Activated naive CD4-positive, alpha-beta T cell treated with anti-CD3 and anti-CD28 coated beads, Interleukin-2, amount 50 U/mL, for 72 hours (primary cell): ENCODE measurements at regions not wholly inside any gene's neighbourhood (a gene's known extent, or its start where the extent isn't known, plus 50 kb on each side); places are given as distances from the start of the nearest gene placed in this dataset.
"Not testable (repeated sequence)": the region's sequence is repeated elsewhere in the genome, so short reads cannot be mapped to it uniquely, and the experiment has no call there.

Experiments
- ATAC-seq, 2 donors: fragments of 150-1000 bp; cut with Tn5 transposase; 2 replicates each; pipeline ENCODE4 v1.10.0; 2021; ENCODE audit warnings: mild to moderate bottlenecking in 2 of 2, moderate library complexity in 2 of 2
- DNase-seq, 2 donors: peaks; one replicate each; pipeline ENCODE4 v3.0.0; 2021 to 2022; ENCODE audit warnings: low spot score in 2 of 2
- H3K27ac Mint-ChIP-seq, 2 donors: one replicate each; pipeline ENCODE4 v1.8.0; 2022; ENCODE audit warnings: mild to moderate bottlenecking in 2 of 2, mixed read lengths in 2 of 2
- H3K36me3 Mint-ChIP-seq, 2 donors: one replicate each; pipeline ENCODE4 v1.8.0; 2022; ENCODE audit warnings: mixed read lengths in 2 of 2
- H3K9me3 Mint-ChIP-seq, 2 donors: one replicate each; pipeline ENCODE4 v1.8.0; 2022; ENCODE audit warnings: mixed read lengths in 2 of 2

DNA sequence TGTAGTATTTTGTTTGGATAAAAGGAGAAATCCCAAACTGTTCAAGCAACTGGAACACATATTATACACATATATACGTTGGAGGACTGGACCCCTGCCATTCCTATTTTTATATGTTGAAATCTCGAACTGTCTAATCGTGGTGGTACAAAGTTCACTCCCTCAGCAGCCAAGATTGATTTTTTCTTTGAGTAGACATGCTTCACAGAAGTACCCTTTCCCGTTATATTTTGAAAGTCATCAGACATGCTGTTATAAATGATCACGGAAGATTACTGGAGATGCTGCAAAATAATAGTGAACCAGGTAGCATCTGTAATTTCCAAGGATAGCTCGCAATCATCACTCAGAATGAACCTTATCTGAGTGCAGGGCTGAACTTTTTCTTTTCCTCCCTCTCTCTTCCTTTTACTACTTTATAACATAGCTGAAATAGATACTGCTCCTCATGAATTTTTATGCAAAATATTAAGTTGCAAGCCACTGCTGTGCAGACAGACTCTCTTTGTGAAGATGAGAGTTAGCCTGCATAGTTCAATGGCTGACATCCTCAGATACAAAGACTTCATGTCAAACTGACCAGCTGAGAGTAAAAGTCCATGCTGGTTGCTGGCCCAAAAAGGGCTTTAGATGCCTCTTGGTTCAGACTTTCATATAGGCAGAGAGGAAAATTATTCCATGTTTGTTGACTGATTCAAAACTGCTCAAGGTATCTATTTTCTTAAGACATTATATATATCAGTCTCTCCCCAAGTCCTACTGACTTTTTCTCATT is 451.9 kb downstream of the TMEM38B start:
- Mint-ChIP-seq H3K9me3 (peaks cover 22% of the 10 kb centered on the region in 2 donors), H3K27ac (no peak overlapping the region), H3K36me3 (no peaks in the 10 kb centered on the region)
- ATAC-seq (no peak), DNase-seq (no peak)

DNA sequence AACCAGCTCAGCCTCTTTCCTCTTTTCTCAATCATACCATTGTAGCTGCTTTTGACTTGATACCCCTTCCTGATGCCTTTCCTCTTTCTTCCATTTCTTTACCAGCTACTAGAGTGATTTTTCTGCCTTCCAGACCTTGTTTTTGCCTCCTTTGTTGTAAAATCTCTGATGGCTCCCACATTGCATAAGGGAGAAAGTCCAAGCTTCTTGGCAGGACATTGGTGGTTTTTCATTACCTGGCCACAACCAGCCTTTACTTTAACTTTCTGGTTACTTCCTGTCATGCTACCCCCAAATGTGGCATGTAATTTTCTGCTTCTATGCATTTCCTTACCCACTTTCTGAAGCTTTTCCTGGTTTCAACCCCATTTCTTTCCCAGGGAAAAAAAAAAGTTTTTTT is 452.5 kb downstream of the TMEM38B start:
- peaks cover 20 to 22% of the 10 kb centered on the region in 2 donors for H3K9me3 Mint-ChIP-seq
- H3K27ac Mint-ChIP-seq, result no peak overlapping the region
- ATAC-seq, result no peak
- no peaks in the 10 kb centered on the region for H3K36me3 Mint-ChIP-seq
- no peak for DNase-seq

DNA sequence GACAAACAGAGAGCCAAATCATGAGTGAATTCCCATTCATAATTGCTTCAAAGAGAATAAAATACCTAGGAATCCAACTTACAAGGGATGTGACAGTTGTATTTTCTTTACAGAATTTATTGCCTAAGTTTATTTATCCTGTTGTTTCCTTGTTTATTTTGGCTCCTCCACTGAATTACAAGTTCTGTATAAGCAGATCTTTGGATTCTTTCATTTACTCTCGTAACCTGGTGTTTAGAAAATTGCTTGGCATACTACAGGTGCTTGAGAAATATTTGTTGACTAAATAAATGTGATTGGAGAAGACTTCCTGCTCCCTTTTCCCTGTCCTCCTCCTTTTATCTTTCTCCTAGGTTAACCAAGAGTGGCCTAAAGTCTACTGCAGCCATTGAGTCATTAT is 455.6 kb downstream of the TMEM38B start:
- no peaks in the 10 kb centered on the region for H3K36me3 Mint-ChIP-seq
- DNase-seq, result no peak
- H3K27ac Mint-ChIP-seq, result no peak overlapping the region
- peaks cover 6 to 7% of the 10 kb centered on the region in 2 donors for H3K9me3 Mint-ChIP-seq
- ATAC-seq, result no peak

DNA sequence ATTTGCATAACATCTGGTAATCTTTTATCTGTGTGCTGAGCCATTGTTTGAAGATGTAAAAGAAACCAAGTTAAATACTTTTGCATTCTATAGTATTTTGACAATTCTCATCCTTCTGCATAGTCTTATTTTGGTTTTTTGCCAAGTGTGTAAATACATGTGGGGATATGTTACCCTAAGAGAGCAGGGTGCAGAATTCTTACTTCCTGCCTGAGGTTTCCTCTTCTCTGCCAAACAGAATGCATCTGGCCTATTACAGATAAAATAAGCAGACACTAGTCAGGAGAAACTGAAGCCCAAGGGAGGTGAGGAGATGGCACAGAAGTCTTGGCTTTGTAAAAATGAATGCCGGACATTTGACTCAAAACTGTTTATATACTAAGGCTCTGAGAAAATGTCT is 462.1 kb downstream of the TMEM38B start:
- Mint-ChIP-seq H3K9me3 (peaks cover 10 to 19% of the 10 kb centered on the region in 2 donors), H3K36me3 (no peaks in the 10 kb centered on the region), H3K27ac (no peak overlapping the region)
- no peak for DNase-seq
- no peak for ATAC-seq

DNA sequence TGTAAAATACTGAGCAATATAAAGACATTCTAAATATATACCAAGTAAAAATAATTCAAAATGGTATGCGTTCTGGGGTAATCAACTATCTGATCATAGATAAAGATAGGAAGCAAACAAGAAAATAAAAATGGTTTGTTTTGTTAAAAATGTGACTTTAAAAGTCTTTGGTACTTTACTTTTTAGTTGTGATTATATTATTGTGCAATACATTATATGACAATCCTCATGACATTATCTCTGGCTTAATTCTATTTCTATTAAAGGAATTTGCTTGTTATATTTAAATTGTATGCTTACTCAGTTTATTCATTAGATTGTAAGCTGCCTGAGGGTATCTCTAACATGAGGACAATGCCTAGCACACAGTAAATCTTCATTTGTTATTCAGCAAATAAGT is 477.9 kb downstream of the TMEM38B start:
- Mint-ChIP-seq H3K9me3 (peaks cover 3 to 5% of the 10 kb centered on the region in 2 donors), H3K36me3 (peaks cover 0 to 4% of the 10 kb centered on the region in 2 donors), H3K27ac (no peak overlapping the region)
- DNase-seq (no peak), ATAC-seq (no peak)

DNA sequence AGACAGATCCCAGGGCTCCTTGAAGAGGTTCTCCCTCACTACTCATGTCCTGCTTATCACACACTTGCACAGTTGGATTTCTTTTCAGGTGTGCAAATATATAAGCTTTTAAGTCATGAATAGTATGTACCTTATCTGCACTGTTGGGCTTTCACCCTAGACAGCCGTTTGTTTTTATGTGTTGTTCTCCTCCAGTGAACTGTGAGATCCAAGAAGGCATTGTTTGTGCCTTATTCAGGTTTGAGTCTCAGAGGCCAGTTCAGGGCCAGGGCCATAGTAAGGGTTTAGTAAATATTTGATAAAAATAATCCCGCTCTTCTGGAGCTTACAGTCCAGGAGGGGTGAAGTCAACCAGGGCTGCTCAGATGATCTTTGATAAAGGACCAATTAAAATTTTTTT is 480.0 kb downstream of the TMEM38B start:
- ATAC-seq, result no peak
- H3K27ac Mint-ChIP-seq, result no peak overlapping the region

DNA sequence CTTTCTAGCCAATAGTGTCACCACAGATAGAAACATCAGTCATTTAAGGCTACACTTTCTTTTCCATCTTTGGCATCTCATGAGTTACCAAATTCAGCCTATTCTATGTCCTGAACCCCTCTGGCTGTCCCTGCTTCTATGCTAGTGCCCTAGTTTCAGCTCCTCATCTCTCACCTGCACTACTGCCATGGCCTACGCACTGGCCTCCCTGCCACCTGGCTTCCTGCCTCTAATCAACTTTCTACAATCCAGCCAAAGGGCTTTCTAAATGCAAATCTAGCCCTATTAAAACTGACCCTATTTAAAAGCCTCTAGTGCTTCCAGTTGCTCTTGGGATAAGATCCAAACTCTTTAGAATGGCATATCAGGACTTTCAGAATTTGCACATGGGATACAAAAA is 482.9 kb downstream of the TMEM38B start:
- ATAC-seq, result no peak
- Mint-ChIP-seq H3K27ac (no peak overlapping the region), H3K36me3 (no peaks in the 10 kb centered on the region), H3K9me3 (no peaks in the 10 kb centered on the region)
- DNase-seq, result no peak

More for the DNA sequence above, 480.0 kb downstream of the TMEM38B start:
- Mint-ChIP-seq H3K9me3 (peaks cover 3 to 5% of the 10 kb centered on the region in 2 donors), H3K36me3 (no peaks in the 10 kb centered on the region)
- no peak for DNase-seq

DNA sequence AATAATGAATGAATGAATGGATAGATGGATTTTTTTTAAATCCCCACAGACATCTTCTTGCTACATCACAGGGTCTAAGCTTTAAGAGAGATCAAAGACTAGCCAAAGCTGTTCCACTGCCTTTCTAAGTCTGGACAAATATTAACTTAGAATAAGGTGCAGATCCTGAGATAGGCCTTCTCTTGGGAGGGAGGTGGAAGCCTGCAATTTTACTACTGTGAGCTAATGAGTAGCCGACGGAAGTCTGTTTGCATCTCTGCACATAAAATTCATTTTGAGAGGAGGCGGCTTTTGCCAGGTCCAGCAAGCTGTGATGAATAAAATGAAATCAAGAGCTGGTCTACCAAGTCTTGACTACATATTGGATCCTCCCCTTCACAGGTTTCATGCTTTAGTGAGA is 484.9 kb downstream of the TMEM38B start:
- no peak for DNase-seq
- Mint-ChIP-seq H3K36me3 (no peaks in the 10 kb centered on the region), H3K27ac (no peak overlapping the region), H3K9me3 (no peaks in the 10 kb centered on the region)
- no peak for ATAC-seq

DNA sequence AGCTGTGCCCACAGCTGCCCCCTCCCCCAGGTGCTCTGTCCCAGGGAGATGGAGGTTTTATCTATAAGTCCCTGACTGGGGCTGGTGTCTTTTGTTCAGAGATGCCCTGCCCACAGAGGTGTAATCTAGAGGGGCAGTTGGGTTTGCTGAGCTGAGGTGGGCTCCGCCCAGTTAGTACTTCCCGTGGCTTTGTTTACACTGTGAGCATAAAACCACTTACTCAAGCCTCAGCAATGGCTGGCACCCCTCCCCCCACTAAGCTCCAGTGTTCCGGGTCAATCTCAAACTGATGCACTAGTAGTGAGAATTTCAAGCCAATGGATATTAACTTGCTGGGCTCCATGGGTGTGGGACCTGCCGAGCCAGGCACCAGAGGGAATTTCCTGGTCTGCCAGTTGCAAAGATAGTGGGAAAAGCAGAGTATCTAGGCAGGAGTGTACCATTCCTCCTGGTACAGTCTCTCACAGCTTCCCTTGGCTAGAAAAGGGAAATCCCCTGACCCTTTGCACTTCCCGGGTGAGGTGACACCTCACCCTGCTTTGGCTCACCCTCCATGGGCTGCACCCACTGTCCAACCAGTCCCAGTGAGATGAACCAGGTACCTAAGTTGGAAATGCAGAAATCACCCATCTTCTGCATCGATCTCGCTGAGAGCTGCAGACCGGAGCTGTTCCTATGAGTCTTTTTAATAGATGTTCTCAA is 509.6 kb downstream of the TMEM38B start:
- not testable (repeated sequence) for H3K27ac Mint-ChIP-seq, DNase-seq, ATAC-seq
- peaks cover 23 to 38% of the 10 kb centered on the region in 2 donors for H3K9me3 Mint-ChIP-seq
- H3K36me3 Mint-ChIP-seq, result peaks cover 5 to 18% of the 10 kb centered on the region in 2 donors

DNA sequence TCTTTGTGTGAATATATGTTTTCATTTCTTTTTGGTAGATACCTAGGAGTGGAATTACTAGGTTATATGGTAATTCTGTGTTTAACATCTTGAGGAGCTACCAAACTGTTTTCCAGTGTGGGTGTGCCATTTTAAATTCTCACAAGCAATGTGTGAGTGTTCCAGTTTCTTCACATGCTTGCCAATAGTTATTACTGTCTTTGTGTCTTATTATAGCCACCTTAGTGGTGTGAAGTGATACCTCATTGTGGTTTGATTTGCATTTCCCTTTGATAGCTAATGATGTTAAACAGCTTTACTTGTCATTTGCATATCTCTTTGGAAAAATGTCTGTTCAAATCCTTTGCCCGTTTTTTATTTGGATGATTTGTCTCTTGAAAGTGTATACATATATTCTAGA is 513.0 kb downstream of the TMEM38B start:
- Mint-ChIP-seq H3K36me3 (peaks cover 0 to 12% of the 10 kb centered on the region in 2 donors), H3K9me3 (peaks cover 16 to 26% of the 10 kb centered on the region in 2 donors), H3K27ac (no peak overlapping the region)
- ATAC-seq, result no peak
- no peak for DNase-seq

DNA sequence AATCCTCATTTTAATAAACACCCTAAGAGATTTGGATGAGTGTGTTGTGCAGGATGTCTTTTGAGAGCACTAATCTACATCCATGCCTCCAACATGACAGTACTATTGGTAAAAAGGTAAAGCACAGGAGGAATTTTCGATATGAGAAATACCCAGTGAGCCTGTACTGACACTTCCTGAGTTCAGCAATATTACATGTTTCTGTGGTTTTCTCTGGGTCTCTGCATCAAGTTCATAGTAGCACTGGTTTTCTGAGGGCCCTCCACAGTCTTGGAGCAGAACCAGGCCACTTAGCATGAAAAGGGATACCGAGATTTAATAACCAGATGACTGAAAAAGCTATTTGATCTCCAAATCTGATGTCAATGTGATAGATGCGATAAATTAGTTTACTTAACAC is 524.1 kb downstream of the TMEM38B start:
- Mint-ChIP-seq H3K36me3 (no peaks in the 10 kb centered on the region), H3K9me3 (peaks cover 9 to 11% of the 10 kb centered on the region in 2 donors), H3K27ac (no peak overlapping the region)
- ATAC-seq, result no peak
- DNase-seq, result no peak

DNA sequence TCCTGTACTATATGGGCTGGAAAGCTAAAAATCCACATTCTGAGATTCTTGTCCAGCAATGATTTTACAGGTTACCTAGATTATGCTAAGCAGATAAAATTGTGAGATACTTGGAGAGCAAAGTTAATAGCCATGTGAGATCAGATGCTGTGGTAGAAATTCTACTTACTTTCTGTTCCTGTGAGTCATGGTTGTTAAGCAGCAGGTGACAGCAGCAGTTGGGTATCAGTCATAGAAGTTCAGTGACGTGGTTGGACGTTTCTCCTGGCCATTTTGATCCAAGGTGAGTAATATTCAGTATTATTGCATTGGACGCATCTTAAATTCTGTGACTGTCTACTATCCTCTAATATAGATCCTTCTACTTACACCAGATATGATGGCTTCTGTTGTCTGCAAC is 524.5 kb downstream of the TMEM38B start:
- Mint-ChIP-seq H3K36me3 (no peaks in the 10 kb centered on the region), H3K9me3 (peaks cover 7 to 11% of the 10 kb centered on the region in 2 donors), H3K27ac (no peak overlapping the region)
- DNase-seq (no peak), ATAC-seq (no peak)

DNA sequence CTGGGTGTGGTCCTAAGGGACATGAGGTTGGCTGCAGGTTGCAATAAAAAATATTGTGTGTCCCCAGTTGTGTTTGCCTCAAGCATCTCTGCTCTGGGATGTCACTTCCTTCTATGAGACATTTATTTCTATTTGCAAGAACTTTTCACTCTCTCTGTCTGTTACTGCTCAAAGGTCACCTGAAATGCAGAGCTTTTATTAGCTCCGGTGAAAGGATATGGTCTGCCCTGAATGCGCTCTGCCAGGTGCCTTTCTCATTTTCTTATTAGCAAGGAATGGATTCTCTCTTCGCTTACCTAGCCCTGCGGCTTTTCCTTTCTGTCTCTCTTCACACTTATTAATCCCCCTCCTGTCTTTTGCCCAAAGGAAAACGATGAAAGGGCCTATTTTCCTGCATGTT is 526.1 kb downstream of the TMEM38B start:
- peaks cover 12 to 16% of the 10 kb centered on the region in 2 donors for H3K9me3 Mint-ChIP-seq
- ATAC-seq, result no peak
- no peak for DNase-seq
- H3K36me3 Mint-ChIP-seq, result no peaks in the 10 kb centered on the region
- H3K27ac Mint-ChIP-seq, result no peak overlapping the region

DNA sequence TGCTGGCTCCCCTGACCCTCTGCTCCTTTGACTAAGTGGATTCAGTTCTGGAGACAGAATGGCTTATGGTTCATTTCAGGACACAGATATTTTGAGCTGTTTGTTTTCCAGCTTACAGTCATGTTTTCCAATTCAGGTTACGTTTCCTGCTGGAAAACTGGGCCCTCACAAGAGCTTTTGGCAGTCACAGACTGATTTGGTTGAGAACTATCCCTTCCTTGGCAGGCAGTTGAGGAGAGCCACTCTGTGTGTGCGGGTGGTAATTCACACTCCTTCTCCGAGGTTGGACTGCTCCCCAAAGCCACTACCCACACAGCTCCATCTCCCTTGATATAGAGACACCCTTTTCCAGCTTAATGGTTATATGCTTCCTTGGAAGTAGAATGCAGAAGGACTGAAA is 534.5 kb downstream of the TMEM38B start:
- DNase-seq (no peak), ATAC-seq (no peak)

DNA sequence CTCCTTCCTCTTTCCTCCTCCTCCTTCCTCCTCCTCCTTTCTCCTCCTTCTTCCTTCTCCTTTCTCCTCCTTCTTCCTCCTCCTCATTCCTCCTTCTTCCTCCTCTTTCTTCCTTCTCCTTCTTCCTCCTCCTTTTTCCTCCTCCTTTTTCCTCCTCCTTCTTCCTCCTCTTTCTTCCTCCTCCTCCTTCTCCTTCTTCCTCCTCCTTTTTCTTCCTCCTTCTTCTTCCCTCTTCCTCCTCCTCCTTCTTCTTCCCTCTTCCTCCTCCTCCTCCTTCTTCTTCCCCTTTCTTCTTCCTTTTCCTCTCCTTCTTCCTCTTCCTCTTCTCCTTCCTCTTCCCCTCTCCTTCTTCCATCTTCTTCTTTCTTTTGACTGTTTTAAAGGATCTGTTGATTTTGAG is 538.8 kb downstream of the TMEM38B start:
- no peak for ATAC-seq
- peaks cover 16 to 30% of the 10 kb centered on the region in 2 donors for H3K9me3 Mint-ChIP-seq
- H3K36me3 Mint-ChIP-seq, result no peaks in the 10 kb centered on the region
- DNase-seq, result no peak
- H3K27ac Mint-ChIP-seq, result no peak overlapping the region

More for the DNA sequence above, 534.5 kb downstream of the TMEM38B start:
- no peak overlapping the region for H3K27ac Mint-ChIP-seq
- H3K36me3 Mint-ChIP-seq, result no peaks in the 10 kb centered on the region
- H3K9me3 Mint-ChIP-seq, result peaks cover 22 to 43% of the 10 kb centered on the region in 2 donors

DNA sequence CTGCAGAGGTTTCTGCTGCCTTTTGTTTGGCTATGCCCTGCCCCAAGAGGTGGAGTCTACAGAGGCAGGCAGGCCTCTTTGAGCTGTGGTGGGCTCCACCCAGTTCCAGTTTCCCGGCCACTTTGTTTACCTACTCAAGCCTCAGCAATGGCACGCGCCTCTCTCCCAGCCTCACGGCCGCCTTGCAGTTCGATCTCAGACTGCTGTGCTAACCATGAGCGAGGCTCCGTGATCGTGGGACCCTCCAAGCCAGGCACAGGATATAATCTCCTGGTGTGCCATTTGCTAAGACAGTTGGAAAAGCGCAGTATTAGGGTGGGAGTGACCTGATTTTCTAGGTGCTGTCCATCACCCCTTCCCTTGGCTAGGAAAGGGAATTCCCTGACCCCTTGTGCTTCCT is 566.6 kb downstream of the TMEM38B start:
- peaks cover 0 to 15% of the 10 kb centered on the region in 2 donors for H3K36me3 Mint-ChIP-seq
- DNase-seq, ATAC-seq, H3K27ac Mint-ChIP-seq: not testable (repeated sequence)
- H3K9me3 Mint-ChIP-seq, result peaks cover 13 to 23% of the 10 kb centered on the region in 2 donors

DNA sequence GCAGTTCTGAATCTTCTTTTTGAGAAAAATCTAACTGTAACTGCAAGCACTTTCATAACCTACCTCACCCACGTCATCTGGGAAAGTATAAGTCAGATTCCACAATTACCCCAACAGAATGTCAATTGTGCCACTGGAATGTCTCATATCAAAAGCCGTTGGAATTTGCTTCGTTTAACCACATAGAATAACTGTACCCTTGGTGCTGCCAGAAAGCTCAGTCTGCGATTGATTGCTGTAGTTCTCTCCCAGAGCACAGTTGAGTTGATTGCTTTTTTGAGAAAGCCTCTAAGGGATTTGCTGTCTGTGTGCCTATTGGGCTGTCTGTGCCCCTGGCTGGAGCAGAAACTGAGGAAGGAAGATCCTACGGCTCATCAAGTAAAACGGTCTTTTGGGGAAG is 583.6 kb downstream of the TMEM38B start:
- DNase-seq (no peak), ATAC-seq (no peak)
- no peak overlapping the region for H3K27ac Mint-ChIP-seq
- H3K9me3 Mint-ChIP-seq, result peaks cover 8 to 16% of the 10 kb centered on the region in 2 donors
- H3K36me3 Mint-ChIP-seq, result no peaks in the 10 kb centered on the region

DNA sequence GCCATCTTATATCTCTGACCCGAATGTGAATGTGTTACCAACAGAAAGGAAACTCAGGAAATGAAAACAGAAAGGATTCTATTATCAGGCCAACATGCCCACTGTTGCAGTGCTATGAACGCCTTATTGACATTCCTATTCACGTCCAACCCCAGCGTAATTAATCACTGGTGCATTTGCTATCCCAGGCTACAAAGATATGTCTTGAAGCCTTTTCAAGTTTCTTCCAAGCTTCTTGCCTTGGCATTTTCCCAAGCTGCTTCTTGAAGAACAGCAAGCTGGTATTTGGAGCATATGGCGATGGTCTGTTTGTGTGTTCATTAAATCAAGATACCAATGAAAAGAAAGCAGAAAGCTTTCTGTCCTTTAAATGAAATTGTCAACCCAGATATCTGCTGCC is 579.2 kb upstream of the ZNF462 start:
- Mint-ChIP-seq H3K36me3 (no peaks in the 10 kb centered on the region), H3K9me3 (peaks cover 13 to 19% of the 10 kb centered on the region in 2 donors), H3K27ac (no peak overlapping the region)
- DNase-seq, result no peak
- no peak for ATAC-seq
